ENCODE measurements at regions not wholly inside any gene's neighbourhood (a gene's known extent, or its start where the extent isn't known, plus 50 kb on each side); places are given as distances from the start of the nearest gene placed in this dataset.

GRCh38 chr12:28771968-28772367, 377.1 kb upstream of the FAR2 start:
- no peak for DNase-seq
- Mint-ChIP-seq H3K9me3 (no peaks in the 10 kb centered on the region; the same call in 1 of the 2 replicates), H3K4me1 (ENCODE audit: low read depth) (no peaks in the 10 kb centered on the region), H3K27ac (no peak overlapping the region), H3K27me3 (ENCODE audit: insufficient read depth) (no peaks in the 10 kb centered on the region; the same call in none of the 2 replicates), H3K4me3 (no peak overlapping the region), H3K36me3 (ENCODE audit: low read depth) (no peaks in the 10 kb centered on the region)
- TF ChIP-seq CTCF (IDR thresholded peaks at IDR 0.05), result no peak

GRCh38 chr12:28775556-28775955, 373.5 kb upstream of the FAR2 start:
- DNase-seq, result no peak
- H3K27me3 Mint-ChIP-seq (ENCODE audit: insufficient read depth), result no peaks in the 10 kb centered on the region; the same call in none of the 2 replicates
- TF ChIP-seq CTCF (IDR thresholded peaks at IDR 0.05), result no peak
- H3K36me3 Mint-ChIP-seq (ENCODE audit: low read depth), result no peaks in the 10 kb centered on the region
- no peak overlapping the region for H3K27ac Mint-ChIP-seq
- no peaks in the 10 kb centered on the region for H3K4me1 Mint-ChIP-seq (ENCODE audit: low read depth)
- H3K4me3 Mint-ChIP-seq, result no peak overlapping the region
- H3K9me3 Mint-ChIP-seq, result no peaks in the 10 kb centered on the region; the same call in 1 of the 2 replicates

GRCh38 chr12:28776220-28776619, 372.9 kb upstream of the FAR2 start:
- H3K27me3 Mint-ChIP-seq (ENCODE audit: insufficient read depth), result no peaks in the 10 kb centered on the region
- no peak overlapping the region for H3K4me3 Mint-ChIP-seq
- no peak for TF ChIP-seq CTCF (IDR thresholded peaks at IDR 0.05)
- no peaks in the 10 kb centered on the region for H3K36me3 Mint-ChIP-seq (ENCODE audit: low read depth)
- no peak for DNase-seq
- H3K27ac Mint-ChIP-seq, result no peak overlapping the region
- no peaks in the 10 kb centered on the region; the same call in 1 of the 2 replicates for H3K9me3 Mint-ChIP-seq
- no peaks in the 10 kb centered on the region for H3K4me1 Mint-ChIP-seq (ENCODE audit: low read depth)

GRCh38 chr12:28776913-28777422, 372.1 kb upstream of the FAR2 start:
- Mint-ChIP-seq H3K4me1 (ENCODE audit: low read depth) (no peaks in the 10 kb centered on the region), H3K4me3 (no peak overlapping the region), H3K9me3 (no peaks in the 10 kb centered on the region; the same call in 1 of the 2 replicates), H3K36me3 (ENCODE audit: low read depth) (no peaks in the 10 kb centered on the region), H3K27me3 (ENCODE audit: insufficient read depth) (no peaks in the 10 kb centered on the region), H3K27ac (no peak overlapping the region)
- no peak for DNase-seq
- no peak for TF ChIP-seq CTCF (IDR thresholded peaks at IDR 0.05)

GRCh38 chr12:28777603-28778365, 371.3 kb upstream of the FAR2 start:
- no peak for TF ChIP-seq CTCF (IDR thresholded peaks at IDR 0.05)
- no peak overlapping the region for H3K27ac Mint-ChIP-seq
- no peaks in the 10 kb centered on the region for H3K36me3 Mint-ChIP-seq (ENCODE audit: low read depth)
- H3K4me3 Mint-ChIP-seq, result peak overlapping the region; percentile 26; the same call in 1 of the 2 replicates
- H3K27me3 Mint-ChIP-seq (ENCODE audit: insufficient read depth), result peaks cover 1% of the 10 kb centered on the region; the same call in 1 of the 2 replicates
- H3K4me1 Mint-ChIP-seq (ENCODE audit: low read depth), result no peaks in the 10 kb centered on the region
- no peaks in the 10 kb centered on the region; the same call in 1 of the 2 replicates for H3K9me3 Mint-ChIP-seq
- DNase-seq, result no peak
